Thoracic aorta (tissue), 2 donors: ENCODE measurements at regions not wholly inside any gene's neighbourhood (a gene's known extent, or its start where the extent isn't known, plus 50 kb on each side); places are given as distances from the start of the nearest gene placed in this dataset.
"Not testable (repeated sequence)": the region's sequence is repeated elsewhere in the genome, so short reads cannot be mapped to it uniquely, and the experiment has no call there.

Experiments
- ATAC-seq: fragments of 150-250 bp; one replicate; pipeline ENCODE4 v1.8.0; 2017; ENCODE audit warnings: low read depth; ENCODE audit not compliant: insufficient number of reproducible peaks, low FRiP score
- DNase-seq: peaks from one replicate; pipeline ENCODE4 v3.0.0-alpha.2; 2020; ENCODE audit warnings: low spot score
- H3K27ac ChIP-seq, 2 donors: fragments of 200-600 bp; sonication (generic); 1 replicate in 1 of 2; 2 replicates in 1 of 2; pipeline ENCODE4 v1.5.1; 2016; ENCODE audit warnings: mild to moderate bottlenecking in 2 of 2, moderate library complexity in 2 of 2
- H3K27me3 ChIP-seq: fragments of 200-600 bp; sonication (generic); replicated peaks from 2 replicates; pipeline ENCODE4 v1.6.0; 2016; ENCODE audit warnings: mild to moderate bottlenecking; ENCODE audit not compliant: insufficient read depth
- H3K36me3 ChIP-seq: fragments of 200-600 bp; sonication (generic); one replicate; pipeline ENCODE4 v1.5.1; 2016
- H3K4me1 ChIP-seq, 2 donors: fragments of 200-600 bp; sonication (generic); 1 replicate in 1 of 2; 2 replicates in 1 of 2; pipeline versions ENCODE4 v1.5.1 to v1.6.0; 2016; ENCODE audit warnings: low read depth in 2 of 2, mild to moderate bottlenecking in 1 of 2; ENCODE audit not compliant: control insufficient read depth in 1 of 2
- H3K4me3 ChIP-seq: fragments of 200-600 bp; sonication (generic); 2 replicates; pipeline ENCODE4 v1.5.1; 2016; ENCODE audit warnings: mild to moderate bottlenecking
- H3K9me3 ChIP-seq: fragments of 200-600 bp; sonication (generic); 2 replicates; pipeline ENCODE4 v1.5.1; 2016
- TF ChIP-seq, protein P1 (sequence below): fragments of 200-600 bp; sonication (generic); IDR thresholded peaks from one replicate; pipeline ENCODE4 v1.5.1; 2019; ENCODE audit warnings: antibody characterized with exemption

- no peak for ATAC-seq
- peaks cover 6% of the 10 kb centered on the region for H3K9me3 ChIP-seq
- no peaks in the 10 kb centered on the region for H3K4me1 ChIP-seq
- H3K27me3 ChIP-seq = no peaks in the 10 kb centered on the region
- no peak overlapping the region for H3K4me3 ChIP-seq
- DNase-seq = no peak
- H3K36me3 ChIP-seq = no peaks in the 10 kb centered on the region
- TF ChIP-seq, protein P1, sequence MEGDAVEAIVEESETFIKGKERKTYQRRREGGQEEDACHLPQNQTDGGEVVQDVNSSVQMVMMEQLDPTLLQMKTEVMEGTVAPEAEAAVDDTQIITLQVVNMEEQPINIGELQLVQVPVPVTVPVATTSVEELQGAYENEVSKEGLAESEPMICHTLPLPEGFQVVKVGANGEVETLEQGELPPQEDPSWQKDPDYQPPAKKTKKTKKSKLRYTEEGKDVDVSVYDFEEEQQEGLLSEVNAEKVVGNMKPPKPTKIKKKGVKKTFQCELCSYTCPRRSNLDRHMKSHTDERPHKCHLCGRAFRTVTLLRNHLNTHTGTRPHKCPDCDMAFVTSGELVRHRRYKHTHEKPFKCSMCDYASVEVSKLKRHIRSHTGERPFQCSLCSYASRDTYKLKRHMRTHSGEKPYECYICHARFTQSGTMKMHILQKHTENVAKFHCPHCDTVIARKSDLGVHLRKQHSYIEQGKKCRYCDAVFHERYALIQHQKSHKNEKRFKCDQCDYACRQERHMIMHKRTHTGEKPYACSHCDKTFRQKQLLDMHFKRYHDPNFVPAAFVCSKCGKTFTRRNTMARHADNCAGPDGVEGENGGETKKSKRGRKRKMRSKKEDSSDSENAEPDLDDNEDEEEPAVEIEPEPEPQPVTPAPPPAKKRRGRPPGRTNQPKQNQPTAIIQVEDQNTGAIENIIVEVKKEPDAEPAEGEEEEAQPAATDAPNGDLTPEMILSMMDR = no peak
- no peak overlapping the region for H3K27ac ChIP-seq
Measured at GRCh38 chr2:154577390-154577789, 121.1 kb upstream of the KCNJ3 start.

DNA sequence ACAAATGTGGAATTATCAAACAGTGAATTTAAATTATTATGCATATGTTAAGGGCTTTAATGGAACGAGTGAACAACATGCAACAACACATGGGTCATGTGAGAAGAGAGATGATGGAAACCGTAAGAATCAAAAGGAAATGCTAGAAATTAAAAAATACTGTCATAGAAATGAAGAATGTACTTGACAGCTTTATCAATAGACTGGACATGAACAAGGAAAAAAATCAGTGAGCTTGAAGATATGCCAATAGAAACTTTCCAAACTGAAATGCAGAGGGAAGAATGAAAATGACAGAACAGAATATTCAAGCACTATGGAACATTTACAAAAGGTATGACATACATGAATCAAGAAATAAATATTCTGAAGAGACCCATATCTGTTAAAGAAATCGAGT, 117.7 kb upstream of the KCNJ3 start:
- TF ChIP-seq, protein P1 = no peak
- no peak for ATAC-seq

GRCh38 chr2:154582694-154583093, 115.8 kb upstream of the KCNJ3 start:
- not testable (repeated sequence) for H3K27ac ChIP-seq, DNase-seq, H3K27me3 ChIP-seq, H3K4me3 ChIP-seq, H3K4me1 ChIP-seq, H3K36me3 ChIP-seq, H3K9me3 ChIP-seq, ATAC-seq

More for the DNA sequence above, 117.7 kb upstream of the KCNJ3 start:
- Histone ChIP-seq H3K4me3 (no peak overlapping the region), H3K9me3 (peaks cover 6% of the 10 kb centered on the region), H3K36me3 (no peaks in the 10 kb centered on the region), H3K27ac (no peak overlapping the region), H3K27me3 (no peaks in the 10 kb centered on the region), H3K4me1 (no peaks in the 10 kb centered on the region)
- no peak for DNase-seq

DNA sequence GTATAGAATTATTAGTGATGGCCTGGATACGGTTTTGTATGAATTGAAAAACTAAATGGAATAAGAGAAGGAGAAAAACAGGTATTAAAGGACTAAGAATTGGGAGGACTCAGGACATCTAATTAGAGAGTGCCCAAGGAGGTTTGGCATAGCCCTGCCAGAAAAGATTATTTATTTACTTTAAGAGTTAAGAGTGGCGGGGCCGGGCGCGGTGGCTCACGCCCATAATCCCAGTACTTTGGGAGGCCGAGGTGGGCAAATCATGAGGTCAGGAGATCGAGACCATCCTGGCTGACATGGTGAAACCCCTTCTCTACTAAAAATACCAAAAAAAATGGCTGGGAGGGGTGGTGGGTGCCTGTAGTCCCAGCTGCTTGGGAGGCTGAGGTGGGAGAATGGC, 115.2 kb upstream of the KCNJ3 start:
- H3K4me1 ChIP-seq, H3K27me3 ChIP-seq, H3K4me3 ChIP-seq, H3K27ac ChIP-seq, H3K9me3 ChIP-seq, DNase-seq, ATAC-seq, H3K36me3 ChIP-seq: not testable (repeated sequence)

GRCh38 chr2:154587739-154588138, 110.8 kb upstream of the KCNJ3 start:
- Histone ChIP-seq H3K4me1 (no peaks in the 10 kb centered on the region), H3K9me3 (no peaks in the 10 kb centered on the region), H3K4me3 (no peak overlapping the region), H3K27ac (no peak overlapping the region), H3K27me3 (no peaks in the 10 kb centered on the region), H3K36me3 (no peaks in the 10 kb centered on the region)
- TF ChIP-seq, protein P1 = no peak
- ATAC-seq (no peak), DNase-seq (no peak)

DNA sequence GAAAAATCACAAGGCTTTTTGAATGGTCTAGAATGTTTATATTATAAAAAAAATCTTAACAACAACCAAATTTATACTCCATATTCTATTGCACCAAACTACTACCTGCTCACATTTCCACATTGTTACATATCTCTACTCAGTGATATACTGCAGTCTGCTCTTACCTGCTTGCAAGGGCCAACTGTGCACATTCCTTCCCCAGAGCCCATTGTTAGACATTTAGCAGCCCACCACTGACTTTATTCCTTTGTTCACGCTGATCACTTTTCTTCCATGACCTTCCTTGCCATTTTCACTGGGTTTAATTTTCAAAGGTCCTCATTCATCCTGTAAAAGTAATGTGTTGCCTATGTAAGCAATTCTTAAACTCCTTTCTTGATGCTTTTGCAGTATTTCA, 109.7 kb upstream of the KCNJ3 start:
- TF ChIP-seq, protein P1 = no peak
- no peaks in the 10 kb centered on the region for H3K27me3 ChIP-seq
- H3K4me1 ChIP-seq = no peaks in the 10 kb centered on the region
- no peak overlapping the region for H3K27ac ChIP-seq
- no peaks in the 10 kb centered on the region for H3K36me3 ChIP-seq
- no peaks in the 10 kb centered on the region for H3K9me3 ChIP-seq
- ATAC-seq (no peak), DNase-seq (no peak)
- no peak overlapping the region for H3K4me3 ChIP-seq
